HG02981 (cell line): ENCODE measurements at regions not wholly inside any gene's neighbourhood (a gene's known extent, or its start where the extent isn't known, plus 50 kb on each side); places are given as distances from the start of the nearest gene placed in this dataset.

Experiments used
- ATAC-seq: cut with Tn5 transposase; IDR thresholded peaks from one replicate; pipeline ENCODE4 v1.9.1; 2021; ENCODE audit warnings: mild to moderate bottlenecking, moderate library complexity; ENCODE audit not compliant: unreplicated experiment

DNA sequence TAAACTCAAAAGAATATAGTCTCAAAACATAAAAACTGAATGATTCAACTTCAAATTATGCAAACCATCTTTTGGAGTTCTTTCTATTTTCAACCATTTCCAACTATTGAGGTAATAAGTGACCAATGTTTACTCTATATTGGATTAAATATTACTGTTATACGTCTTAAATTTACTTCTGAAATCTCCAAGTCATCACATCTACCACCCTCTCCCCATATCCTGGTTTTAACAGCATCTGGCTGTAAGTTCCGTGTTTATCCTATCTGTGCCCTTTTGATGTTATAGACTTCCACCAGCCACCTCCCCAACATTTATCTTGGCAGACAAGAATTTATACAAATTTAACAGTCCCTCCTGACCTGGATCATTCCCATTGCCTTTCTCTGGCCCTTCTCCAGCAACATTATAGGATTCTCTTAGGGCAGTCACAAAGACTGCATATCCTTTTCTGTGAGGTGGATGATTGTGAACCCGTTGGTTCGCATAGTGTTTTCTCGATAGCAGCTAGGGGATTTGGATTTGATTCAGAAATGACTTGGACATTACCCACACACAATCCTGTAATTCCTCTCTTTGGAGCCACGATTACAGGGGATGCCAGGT is 313.4 kb upstream of the FMN2 start:
- ATAC-seq, result no peak

DNA sequence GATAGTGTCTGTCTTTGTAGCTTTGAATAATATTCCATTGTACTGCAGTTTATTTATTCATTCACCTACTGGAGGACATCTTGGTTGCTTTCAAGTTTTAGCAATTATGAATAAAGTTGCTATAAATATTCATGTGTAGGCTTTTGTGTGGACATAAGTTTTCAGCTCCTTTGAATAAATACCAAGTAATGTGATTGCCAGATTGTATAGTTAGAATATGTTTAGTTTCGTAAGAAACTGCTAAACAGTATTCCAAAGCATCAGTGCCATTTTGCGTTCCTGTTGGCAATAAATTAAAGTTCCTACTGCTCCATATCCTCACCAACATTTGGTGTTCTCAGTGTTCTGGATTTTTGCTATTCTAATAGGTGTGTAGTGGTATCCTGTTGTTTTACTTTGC is 311.7 kb upstream of the FMN2 start:
- ATAC-seq, result no peak

- no peak for ATAC-seq
Observed at GRCh38 chr1:239784896-239785295, 306.8 kb upstream of the FMN2 start.

- ATAC-seq, result no peak
Observed at GRCh38 chr1:239785576-239785975, 306.1 kb upstream of the FMN2 start.

- ATAC-seq, result no peak
Observed at GRCh38 chr1:239786464-239786863, 305.2 kb upstream of the FMN2 start.

DNA sequence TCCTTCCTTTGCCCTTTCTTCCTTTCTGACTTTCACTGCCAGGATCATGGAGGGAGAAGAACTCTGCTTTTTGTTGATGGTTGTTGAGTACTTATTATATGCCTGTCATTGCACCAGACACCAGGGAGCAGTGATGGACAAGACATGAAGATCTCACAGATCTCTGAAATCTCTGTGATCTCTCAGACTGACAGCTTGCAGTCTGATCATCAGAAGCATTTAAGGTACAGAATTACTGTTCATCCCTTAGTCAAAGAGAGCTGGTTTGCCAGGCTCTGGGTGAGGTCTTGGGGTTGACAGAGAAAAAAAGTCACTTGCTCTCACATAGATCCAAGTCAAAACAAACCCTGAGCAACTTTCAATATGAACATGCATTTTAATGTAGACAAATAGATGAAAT is 299.5 kb upstream of the FMN2 start:
- ATAC-seq, result no peak

DNA sequence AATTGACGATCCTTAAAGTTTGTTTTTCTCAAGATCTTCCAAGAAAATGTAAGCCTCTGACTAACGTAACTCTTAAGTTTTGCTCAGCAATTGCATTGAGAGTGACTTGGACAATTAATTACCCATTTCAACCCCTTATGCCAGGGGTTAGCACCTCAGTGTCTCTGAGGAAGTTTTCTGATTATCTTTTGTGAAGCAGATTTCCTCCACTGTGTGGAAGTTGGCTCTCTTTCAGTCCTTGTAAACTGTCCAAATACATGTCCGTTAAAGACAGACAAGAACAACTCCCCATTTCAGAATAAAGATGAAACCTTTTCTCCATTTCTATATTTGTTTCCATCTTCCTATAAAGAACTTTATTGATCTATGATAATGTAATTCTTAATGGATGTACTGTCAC is 296.4 kb upstream of the FMN2 start:
- no peak for ATAC-seq

- no peak for ATAC-seq
Observed at GRCh38 chr1:239799617-239800016, 292.1 kb upstream of the FMN2 start.

DNA sequence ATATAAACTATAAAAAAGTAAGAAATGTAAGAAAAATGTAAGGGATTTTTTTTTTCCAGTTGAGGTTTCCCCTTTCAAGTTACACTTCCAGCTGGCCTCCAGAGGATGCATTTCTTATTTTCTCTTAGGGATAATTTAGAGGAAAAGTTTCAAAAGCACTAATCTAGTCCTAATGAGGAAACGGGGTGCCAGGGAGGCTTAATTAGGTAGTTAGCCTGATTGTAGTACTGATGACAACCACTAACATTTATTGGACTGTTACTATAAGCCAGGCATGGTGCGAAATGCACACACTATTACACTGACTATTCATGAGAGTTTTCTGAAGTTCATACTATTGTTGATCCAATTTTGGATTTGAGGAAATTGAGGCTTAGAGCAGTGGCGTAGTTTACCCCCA is 290.8 kb upstream of the FMN2 start:
- ATAC-seq, result no peak

GRCh38 chr1:239802275-239802674 is 289.4 kb upstream of the FMN2 start:
- no peak for ATAC-seq

DNA sequence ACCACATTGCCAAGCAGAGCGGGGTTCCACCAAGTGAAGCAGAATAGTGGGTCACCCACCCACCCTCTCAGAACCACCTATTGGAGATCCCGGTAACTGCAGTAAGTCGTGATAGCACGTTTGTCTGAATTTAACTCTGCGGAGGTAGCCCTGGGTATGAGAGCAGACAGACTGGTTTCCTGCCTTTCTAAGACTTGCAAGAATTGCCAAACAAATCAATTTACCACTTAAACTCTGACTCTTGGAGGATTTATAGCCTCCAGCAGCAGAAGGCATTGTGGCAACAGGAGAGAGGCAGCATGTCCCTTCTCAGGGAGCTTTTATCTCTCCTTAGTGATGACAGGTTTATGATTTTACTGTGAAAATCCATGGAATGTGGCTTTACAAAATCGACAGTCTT is 287.9 kb upstream of the FMN2 start:
- no peak for ATAC-seq

- ATAC-seq, result no peak
Observed at GRCh38 chr1:239804266-239804665, 287.4 kb upstream of the FMN2 start.

- ATAC-seq, result no peak
Observed at GRCh38 chr1:239805042-239805441, 286.6 kb upstream of the FMN2 start.

DNA sequence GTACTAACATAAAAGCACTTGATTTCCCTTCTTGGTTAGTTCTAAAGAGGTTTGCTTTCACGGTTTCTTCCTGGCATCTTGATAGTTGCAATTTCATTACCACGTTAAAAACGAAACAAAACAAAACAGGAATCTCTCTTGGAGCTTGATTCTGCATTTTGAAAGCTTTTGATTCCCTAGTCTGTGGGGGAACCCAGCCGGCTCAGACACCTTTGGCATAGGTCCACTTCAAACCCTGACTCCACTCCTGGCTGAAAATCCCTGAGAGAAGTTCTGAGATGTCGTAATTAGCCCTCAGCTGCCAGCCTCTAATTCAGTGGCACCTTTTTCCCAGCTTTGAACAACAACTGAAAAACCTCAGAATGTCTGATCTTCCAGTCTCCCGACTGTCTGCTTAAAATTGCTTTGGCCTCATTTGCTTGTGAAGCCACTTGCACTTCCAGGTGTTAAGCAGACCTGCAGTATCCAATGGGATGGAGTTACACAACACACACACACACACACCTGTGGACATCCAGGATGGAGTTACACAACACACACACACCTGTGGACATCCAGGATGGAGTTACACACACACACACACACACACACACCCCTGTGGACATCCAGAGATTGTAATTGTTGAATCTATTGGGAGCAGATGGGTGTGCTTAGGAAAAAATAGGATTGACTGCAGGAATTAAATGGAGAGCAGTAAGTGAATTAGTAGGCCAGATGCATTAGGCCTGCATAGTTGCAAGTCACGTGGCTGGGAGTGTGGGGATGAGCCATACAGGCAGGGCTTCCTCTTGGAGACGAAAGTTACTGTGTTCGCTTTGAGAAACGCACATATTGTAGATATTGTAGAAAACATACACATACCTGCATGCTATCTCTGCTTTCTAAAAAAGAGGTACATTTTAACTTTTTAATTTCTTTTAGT is 285.6 kb upstream of the FMN2 start:
- no peak for ATAC-seq

DNA sequence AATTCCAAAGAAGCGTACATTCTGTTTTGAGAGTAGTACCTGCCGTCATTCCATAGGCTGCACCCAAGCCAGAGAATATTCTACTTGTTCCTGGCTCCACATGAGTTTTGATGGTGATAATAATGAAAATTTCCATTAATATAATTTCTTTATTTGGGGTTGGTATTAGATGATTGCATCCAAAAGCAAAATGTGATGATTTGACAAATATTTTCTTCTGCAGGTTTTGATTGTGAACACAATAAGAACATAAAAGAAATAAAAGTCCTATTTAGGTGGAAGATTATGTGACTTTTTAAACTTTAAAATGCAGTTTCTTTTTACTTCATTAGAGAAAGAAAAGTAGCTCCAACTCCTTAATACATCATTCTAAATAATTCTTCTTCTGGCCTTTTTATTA is 284.8 kb upstream of the FMN2 start:
- ATAC-seq, result no peak

GRCh38 chr1:239807361-239807760 is 284.3 kb upstream of the FMN2 start:
- ATAC-seq, result no peak

GRCh38 chr1:239810061-239810481 is 281.6 kb upstream of the FMN2 start:
- ATAC-seq, result no peak

- ATAC-seq, result no peak
Observed at GRCh38 chr1:239811211-239811885, 280.3 kb upstream of the FMN2 start.

DNA sequence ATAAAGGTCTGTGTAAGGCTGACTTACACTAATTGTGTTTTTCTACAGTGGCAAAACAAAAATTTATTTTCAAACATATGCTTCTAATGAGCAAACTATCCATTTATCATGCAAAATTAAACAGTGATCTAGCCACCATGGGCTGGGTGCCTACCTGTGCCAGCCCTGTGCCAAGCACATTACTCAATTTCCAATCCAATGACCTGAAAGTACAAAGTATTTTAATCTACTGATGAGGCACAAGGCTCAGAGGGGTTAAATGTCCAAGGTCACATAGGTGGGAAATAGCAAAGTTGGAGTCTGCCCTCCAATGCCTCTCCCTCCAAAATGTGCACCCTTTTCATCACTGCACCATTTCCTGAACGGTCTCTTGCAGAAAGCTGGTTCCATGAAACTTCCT is 279.1 kb upstream of the FMN2 start:
- no peak for ATAC-seq

DNA sequence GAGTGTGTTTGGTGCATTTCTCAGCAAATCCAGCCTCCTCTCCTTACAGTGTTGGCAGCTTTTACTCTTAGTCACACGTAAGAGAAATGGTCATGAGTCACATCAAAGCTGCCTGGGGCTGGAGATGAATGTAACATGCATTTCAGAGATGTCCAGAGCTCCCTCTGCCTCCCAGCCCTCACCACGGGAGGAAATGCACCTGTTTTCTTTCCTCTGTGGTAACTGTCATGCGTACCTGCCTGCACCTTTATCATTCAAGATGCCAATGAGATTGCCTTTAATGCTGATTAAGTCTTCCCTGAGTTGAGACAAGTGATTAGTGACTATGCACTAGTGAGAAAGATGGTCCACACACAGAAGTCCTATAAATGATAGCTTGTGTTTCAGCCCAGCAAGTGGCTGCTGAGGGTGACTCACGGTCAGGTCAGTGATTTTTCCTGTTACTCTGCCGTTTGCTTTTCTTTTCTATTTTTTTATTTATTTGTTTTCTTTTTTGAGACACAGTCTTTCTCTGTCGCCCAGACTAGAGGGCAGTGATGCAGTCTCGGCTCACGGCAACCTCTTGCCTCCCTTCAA is 277.3 kb upstream of the FMN2 start:
- no peak for ATAC-seq

GRCh38 chr1:239815074-239815473 is 276.6 kb upstream of the FMN2 start:
- no peak for ATAC-seq
